Stimulated activated CD8-positive, alpha-beta memory T cell treated with anti-CD3 and anti-CD28 coated beads, Interleukin-15, amount 100 ng/mL, for 1 hour (primary cell): ENCODE measurements at regions not wholly inside any gene's neighbourhood (a gene's known extent, or its start where the extent isn't known, plus 50 kb on each side); places are given as distances from the start of the nearest gene placed in this dataset.

Experiments
- DNase-seq: peaks from one replicate; pipeline ENCODE4 v3.0.0-alpha.2; 2020; ENCODE audit warnings: low read depth

DNA sequence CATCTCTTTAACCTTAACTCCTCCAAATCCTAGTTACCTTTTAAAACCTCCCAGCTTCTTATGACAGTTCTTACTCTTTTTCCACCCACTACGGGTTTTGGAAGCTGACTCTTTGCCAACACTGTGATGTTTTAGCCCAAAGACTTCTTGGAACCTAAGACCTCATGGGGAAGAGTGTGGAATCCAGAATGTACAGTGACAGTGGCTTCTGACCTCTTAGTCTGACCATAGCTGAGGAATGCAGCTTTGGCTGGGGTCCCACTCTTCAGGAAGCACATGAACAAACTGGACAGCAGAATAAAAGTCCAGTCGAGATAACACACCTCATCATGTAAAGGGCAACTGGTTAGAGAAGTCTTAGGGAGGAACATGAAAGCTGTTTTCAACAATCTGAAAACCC is 161.1 kb upstream of the PKDCC start:
- no peak for DNase-seq

DNA sequence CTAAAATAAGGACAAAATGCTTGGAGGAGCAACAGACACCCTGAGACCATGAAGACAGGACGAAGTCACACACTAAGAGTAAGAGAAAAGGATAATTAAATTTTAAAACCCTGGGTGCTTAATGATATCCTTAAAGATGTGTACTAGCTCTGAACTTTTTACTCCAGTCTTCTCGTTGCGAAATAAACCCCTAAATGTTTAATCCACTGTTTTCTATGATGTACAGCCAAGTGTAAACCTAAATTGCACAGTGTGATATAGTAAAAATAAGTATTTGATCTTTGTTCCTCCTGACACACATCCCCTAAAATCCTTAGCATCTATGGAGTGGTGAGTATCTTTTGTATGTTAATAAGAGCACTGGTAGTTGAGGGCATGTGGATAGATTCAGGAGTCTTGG is 157.5 kb upstream of the PKDCC start:
- no peak for DNase-seq

DNA sequence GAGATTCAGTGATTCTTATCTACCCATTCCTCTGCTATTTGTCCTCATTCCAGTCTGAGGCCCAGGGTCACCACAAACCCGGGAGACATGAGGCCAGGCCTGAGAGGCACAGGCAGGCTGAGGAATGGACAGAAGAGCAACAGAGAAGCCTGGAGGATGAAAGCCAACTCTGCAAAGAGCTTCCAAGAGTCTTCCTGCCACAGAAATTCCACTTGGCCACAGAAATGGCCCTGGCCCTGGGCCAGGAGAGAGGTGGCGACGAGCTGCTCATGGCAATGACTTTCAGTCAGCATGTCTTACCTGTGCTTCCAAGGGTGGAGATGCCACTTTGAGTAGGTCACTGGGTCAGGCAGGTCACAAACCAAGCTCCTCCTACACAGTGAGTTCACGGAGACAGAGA is 155.3 kb upstream of the PKDCC start:
- DNase-seq = no peak

DNA sequence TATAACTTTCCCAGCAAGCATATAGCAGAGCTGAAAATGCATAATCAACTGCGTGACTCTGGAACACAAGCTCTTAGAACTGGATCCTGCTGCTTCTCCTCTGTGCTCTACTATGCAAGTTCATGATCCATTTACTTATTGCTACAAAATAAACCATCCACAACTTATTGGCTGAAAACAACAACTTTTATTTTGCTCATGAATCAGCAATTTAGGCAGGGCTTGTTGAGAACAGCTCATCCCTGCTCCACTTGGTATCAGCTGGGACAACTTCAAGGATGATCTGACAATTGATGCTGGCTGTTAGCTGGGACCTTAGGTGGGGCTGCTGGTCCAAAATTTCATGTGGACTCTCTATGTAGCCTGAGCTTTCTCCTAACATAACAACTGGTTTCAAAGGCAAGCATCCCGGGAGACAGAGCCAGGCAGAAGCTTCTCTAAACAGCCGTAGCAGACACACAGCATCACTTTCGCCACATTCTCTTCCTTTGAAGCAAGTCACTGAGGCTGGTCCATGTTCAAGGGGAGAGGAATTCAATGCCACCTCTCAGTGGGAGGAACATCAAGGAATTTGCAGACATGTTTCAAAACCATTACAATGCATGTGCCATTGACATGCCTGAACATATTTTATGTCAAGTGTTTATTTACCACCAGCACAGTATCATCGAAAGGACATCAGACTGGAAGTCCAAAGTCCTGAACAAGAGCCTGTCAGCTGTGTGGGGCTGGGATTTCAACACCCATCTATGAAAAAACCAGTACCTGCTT is 153.1 kb upstream of the PKDCC start:
- DNase-seq = no peak

DNA sequence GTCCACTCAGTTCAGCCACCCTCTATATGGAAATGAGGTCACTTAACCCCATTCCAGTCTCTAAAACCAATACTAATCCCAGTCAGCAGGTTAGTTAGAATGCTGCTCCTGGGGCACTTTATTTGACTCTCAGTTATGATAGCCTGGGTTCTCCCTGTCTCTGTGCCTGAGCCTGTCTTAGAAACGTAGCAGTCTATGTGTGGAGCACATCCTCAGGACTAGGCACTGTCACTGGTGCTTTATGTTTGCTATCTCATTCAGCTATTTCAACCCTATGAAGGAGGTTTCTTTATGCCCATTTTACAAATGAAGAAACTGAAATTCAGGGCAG is 152.5 kb upstream of the PKDCC start:
- no peak for DNase-seq

DNA sequence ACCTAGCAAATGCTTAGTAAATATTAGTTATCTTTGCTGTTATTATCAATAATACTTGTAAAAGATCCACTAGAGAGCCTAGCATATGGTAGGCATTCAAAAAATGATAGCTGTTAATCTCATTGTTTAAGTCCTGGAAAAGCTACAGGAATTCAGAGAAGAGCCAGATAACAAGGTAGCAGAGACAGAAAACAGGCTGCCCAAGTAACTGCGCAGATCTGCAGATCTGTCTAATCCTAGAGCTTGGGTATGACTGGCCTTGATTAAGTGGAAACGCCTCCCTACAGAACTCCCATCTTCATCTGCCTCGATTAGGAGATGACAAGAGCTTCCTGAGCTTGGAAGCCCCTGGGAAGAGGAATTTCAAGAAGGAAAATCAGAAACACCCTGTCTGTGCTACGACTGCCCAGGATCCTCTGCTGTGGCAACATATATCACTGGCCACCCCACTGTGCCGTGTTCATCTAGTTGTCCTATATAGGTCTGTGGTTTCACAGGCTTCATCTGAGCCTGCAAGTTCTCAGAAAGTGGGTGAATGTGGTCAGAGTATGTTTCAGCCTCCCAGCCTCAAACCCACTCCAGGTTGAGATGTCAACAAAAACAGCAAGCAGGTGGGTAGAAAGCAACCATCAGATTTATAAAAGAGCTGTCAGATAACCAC is 151.5 kb upstream of the PKDCC start:
- no peak for DNase-seq

DNA sequence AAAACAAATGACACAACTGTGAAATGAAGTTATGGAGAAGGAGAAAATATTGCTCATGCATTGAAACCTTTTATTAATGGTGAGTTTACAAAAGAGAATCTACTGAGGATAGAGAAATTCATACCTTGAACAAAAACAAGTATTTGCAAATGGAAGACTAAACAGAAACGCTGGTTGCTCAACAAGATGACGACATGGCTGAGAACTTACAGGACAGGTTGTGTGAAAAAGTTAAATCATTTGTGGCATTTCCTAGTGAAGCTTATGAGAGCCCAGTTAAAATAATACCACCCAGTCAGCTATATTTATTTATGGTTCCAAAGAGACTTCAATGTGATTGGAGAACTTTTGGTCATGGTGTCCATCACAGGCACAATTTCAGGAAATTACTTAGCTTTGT is 148.6 kb upstream of the PKDCC start:
- DNase-seq = no peak

DNA sequence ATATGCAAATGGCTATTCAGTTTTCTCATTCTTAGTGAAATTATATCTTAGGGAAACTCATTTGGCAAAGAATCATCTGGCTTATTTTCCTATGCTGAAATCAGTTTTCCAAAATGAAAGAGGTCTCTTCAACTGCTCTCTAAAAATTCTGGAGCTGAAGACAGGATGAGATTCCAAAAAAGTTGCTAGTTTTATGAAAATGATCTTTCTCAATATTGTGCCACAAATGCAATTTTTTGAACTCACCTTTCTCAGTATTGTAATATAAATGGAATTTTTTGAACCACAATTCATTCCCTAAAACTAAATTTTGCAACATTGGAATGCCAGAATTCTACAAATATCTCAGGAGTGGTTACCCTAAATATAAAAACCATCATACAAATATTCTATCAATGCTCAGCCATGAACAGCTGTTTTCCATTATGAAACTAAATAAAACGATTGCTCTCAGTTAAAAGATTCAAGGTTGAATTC is 147.7 kb upstream of the PKDCC start:
- no peak for DNase-seq

DNA sequence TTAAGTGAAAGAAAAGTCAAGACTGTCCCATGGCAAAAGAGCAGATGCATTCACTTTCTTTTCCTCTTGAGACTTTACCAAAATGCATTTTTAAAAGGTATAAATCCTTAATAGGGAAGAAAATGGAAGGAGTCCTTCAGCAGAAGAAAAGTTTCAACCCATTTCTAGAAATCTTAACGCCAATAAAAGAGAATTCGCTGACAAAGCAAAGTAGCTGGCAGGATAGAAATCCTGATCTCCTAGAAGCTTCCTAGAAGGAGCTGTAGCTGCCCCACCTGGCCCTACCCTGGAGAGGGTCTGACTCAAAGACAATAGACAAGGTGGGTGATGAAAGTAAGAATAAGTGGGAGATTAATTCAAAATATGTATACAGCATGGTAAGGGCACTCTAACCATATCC is 144.9 kb upstream of the PKDCC start:
- DNase-seq = no peak

DNA sequence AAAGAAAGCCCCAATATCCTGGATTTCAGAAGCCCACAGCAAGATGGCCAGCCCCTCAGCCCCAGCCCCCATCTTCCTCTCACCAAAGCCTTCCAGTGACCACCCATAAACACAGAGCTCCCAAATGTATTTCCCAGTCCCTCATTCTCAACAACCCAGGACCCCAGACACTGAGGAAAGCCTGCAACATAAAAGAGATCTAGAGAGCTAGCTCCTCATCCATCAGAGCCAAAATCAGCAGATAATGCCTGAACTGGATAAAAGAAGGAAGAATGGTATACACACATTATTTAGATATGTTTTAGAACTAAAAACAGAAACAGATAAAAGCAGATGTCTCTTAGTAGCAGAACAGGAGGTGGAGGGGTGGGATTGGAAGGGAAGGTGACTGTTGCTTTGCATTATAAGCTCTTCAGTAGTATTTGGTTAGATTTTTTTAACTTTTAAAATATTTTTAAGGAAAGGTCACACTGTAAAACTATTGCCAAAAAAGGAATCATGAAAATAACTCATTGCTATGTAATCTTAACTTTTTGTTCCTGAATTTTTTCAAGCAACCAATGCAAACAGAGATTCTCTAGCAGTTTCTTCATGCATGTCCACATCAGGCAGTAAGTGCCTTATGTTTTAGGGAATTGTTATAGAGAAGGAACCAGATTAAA is 144.2 kb upstream of the PKDCC start:
- DNase-seq = no peak

DNA sequence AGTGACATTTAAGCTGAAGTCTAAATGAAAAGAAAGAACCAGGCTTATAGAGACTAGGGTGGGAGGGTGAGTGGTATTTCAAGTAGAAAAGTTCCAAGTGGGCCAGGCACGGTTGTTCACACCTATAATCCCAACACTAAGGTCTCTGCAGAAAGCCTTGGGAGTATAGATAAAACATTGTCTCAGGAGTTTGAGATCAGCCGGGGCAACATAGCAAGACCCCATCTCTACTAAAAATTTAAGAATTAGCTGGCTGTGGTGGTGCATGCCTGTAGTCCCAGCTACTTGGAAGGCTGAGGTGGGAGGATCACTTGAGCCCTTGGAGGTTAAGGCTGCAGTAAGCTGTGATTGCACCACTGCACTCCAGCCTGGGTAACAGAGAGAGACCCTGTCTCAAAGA is 143.4 kb upstream of the PKDCC start:
- DNase-seq = no peak

DNA sequence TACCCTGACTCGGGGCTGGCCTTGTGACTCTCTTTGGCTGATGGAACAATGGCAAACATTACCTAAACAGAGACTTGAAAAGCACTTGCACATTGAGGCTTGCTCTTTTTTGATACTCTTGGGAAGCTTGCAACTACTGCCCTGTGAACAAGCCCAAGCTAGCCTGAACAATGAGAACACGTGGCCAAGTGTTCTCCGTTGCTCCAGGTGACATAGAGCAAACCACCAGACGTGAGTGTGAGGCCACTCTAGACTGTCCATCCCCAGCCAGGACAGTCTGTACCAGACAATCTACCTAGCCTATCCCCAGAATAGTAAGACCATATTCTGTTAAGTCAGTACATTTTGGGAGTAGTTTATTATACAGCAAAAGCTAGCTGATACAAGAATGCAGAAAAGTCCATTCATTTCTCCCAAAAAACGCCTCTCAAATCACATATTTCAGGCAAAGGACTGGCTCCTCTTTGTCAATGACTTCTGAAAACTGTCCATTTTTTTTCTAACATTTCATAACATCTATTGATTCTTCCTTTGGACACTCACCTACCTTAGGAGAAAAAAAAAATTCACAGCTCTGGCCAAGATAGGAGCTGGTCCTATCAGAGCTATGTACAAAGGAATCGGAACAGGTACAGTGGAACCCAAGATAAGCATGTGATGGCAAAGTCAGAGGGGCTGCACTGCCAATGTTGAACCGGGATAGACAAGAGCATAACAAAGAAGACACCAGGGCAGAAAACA is 142.1 kb upstream of the PKDCC start:
- DNase-seq = no peak

DNA sequence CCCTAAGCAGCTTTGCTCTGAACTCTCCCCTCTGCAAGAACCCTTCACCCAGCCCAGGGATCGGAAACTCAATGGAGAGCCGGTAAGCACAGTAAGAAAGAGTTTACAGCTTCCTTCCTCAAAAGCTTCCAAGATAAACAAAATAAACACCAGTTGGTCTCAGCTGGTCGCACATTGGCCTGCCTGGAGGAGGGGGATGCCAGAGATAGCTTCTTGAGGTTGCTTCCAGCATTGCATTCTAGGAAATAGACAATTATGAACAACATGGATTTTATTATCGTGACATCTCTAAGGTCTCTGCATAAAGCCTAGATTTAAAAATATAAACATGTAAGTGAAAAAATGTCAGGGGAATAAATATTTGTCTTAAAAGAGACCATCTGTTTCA is 141.5 kb upstream of the PKDCC start:
- no peak for DNase-seq

DNA sequence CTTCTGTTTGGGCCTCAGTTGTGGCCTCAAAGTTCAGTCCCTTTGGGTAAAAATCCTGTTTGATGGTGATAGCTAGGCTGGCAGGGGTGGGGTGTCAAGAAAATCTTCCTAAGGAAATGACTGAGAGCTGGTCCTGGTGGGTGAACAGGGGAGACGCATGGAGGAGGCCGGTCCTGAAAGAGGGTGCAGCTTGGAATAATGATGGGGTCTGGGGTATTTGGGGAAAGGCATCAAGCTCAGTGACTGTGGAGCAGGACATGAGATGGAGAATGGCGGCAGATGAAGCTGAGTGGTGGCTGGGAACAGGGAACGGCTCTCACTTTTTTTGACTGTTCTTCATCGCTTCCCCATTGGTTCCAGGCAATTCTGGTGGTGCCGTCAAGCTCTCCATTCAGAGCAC is 140.7 kb upstream of the PKDCC start:
- DNase-seq = no peak

DNA sequence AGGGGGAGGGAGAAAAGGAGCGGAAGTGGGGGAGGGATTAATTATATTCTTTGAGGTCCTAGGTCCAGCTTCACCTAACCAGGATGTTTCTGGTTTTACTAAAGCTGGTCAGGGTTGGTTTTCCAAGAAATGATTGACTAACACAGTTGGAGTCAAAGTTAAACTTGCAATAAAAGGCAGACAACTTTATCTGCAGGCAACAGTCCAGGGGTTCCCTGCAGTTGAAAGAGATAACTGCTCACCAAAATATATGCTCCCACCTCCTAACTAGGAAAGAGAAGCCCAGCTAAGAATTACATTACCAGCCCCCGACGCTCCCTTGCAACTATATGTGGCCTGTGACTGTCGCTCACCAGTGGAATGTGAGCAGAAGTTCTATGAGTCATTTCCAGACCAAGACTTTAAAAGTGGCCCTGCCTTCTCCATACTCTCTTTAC is 140.0 kb upstream of the PKDCC start:
- no peak for DNase-seq

DNA sequence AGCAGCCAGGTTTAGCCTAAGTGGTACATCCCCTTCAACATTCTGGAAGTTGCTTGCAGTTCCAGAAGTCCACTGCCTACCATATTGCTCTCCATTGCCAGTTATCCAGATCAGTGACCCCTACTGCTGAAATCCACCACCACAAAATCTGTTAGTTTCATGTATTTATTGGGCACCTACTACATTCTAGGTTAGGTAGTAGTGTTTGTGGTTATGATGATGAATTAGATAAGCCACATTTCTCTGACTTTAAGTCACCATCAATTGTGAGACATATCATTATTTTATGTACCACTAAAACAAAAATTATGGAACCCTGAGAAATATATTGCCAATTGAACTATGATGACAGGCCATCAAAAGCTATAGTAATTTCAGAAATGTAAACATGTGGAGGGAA is 139.5 kb upstream of the PKDCC start:
- DNase-seq = no peak

DNA sequence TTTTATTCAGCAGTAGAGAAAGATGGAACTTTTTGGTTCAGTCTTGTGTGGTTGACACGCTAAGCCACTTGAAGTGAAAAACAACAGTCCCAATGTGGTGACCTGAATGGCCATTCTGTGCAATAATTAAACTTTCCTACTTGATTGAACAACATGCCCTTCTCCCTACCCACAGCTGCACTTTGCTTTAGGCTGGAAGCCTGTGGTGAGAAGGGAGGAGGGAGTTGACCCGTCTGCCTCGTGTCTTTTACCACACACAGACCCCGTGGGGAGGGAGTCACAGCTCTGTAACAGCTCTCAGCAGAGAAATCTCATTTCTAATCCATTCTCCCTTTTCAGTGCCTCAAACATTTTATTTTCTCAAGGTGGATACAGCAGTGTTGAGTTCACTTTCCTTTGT is 138.2 kb upstream of the PKDCC start:
- DNase-seq = no peak

DNA sequence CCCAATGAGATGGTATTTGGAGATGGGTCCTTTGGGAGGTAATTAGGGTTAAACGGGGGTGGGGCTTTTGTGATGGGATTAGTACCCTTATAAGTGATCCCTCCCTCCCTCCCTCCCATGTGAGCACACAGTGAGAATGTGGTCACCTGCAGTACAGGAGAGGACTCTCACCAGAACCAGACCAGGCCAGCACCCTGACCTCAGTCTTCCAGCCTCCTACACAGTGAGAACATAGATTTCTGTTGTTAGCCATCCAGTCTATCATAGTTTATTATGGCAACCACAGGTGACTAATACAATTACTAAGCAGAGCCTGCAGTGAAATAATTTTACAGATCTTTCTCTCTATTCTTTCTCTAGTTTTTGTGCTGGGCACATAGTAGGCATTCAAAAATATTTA is 137.7 kb upstream of the PKDCC start:
- no peak for DNase-seq

DNA sequence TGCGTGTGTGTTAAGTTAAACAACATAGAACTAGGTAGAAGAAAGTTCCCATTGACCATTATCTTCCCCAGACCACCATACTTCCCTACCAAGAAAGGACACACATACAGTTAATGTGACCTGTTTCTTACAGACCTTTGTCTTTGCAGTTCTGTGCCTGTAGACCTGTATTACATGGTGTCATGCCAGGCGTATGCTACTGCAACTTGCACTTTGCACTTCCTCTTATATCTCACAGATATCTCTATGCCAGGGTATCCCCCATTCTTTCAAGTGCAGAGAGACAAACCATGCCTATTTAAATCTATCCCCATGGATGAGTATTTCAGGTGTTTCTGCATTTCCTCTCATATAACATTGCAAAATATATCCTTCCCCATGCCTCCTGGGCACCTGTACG is 136.8 kb upstream of the PKDCC start:
- no peak for DNase-seq

DNA sequence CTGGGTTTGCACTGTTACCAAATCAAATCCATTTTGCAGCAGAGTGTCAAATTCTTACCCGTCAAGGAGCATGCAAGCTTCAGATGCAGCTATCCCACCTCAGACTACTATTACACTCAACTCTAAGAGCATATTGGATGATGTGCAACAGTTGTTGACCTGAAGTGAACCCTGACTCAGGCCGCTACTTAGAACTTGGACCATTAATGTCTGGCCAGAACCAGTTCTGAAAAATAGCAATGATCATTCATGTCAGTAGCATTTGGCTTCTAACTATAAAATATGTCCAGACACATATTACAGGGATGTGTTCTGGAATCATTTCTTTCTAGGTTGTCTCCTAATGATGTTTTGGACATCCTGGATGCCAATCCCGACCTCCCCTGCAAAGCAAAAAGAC is 135.5 kb upstream of the PKDCC start:
- no peak for DNase-seq

DNA sequence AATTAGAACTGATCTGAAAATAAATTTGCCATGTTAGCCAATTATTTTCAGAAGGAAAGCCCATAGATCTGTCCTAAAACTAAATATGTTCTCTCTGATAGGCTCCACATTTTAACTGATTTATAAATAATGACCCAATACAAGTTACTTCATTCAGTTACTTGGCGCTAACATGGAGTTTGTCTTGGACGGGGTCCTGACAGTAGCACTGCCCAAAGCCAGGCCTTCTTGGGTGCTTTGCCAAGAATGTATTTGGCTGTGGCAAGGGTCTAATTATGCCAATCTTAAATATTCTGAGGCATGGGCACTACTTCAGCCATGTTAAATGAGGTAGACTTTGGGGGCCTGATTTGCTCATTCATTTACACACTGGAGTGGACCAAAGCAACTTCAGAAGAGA is 135.0 kb upstream of the PKDCC start:
- DNase-seq = no peak

DNA sequence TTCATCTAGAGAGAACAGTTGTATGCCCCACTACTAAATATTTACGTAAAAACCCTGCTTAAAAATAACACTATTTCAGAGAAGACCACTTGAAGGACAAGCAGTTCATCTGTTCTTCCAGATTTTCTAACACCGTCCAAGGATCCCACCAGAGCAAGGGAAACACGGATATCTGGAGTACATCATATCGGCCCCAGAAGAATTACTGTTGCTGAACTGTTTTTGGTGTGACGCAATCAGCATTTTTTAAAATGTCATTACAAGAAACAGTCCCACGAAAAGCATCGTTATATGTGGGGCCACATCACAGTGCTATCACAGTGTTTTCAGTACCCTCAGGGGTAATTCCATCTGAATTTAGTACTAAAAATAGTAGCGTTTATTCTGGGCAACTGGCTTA is 134.5 kb upstream of the PKDCC start:
- DNase-seq = no peak
